Liver (tissue), 8 donors: ENCODE measurements at regions not wholly inside any gene's neighbourhood (a gene's known extent, or its start where the extent isn't known, plus 50 kb on each side); places are given as distances from the start of the nearest gene placed in this dataset.

Source experiments
- DNase-seq: peaks from one replicate; pipeline ENCODE4 v3.0.0-alpha.2; 2017; ENCODE audit warnings: low spot score
- H3K27ac ChIP-seq, 2 donors: one replicate each; pipeline ENCODE4 v1.7.0; 2013; ENCODE audit warnings: inconsistent platforms in 2 of 2, low read length in 2 of 2, control low read depth in 1 of 2, low read depth in 1 of 2, mild to moderate bottlenecking in 1 of 2
- H3K27me3 ChIP-seq, 4 donors: one replicate each; pipeline versions ENCODE4 v1.6.1 to v1.7.0; 2013; ENCODE audit warnings: low read length in 3 of 4, inconsistent platforms in 1 of 4, mild to moderate bottlenecking in 1 of 4, moderate library complexity in 1 of 4; ENCODE audit not compliant: control insufficient read depth in 4 of 4, insufficient read depth in 4 of 4
- H3K36me3 ChIP-seq, 4 donors: one replicate each; pipeline versions ENCODE4 v1.6.1 to v1.7.0; 2013; ENCODE audit warnings: low read length in 3 of 4, mild to moderate bottlenecking in 3 of 4, low read depth in 1 of 4, moderate library complexity in 1 of 4; ENCODE audit not compliant: control insufficient read depth in 4 of 4, insufficient read depth in 3 of 4
- H3K4me1 ChIP-seq, 4 donors: one replicate each; pipeline versions ENCODE4 v1.6.1 to v1.7.0; 2013; ENCODE audit warnings: low read length in 3 of 4, mild to moderate bottlenecking in 3 of 4, moderate library complexity in 1 of 4; ENCODE audit not compliant: control insufficient read depth in 4 of 4, insufficient read depth in 4 of 4
- H3K4me3 ChIP-seq, 3 donors: one replicate each; pipeline versions ENCODE4 v1.6.1 to v1.7.0; 2013; ENCODE audit warnings: low read length in 3 of 3, control low read depth in 1 of 3, low read depth in 1 of 3, mild to moderate bottlenecking in 1 of 3
- H3K9ac ChIP-seq, 2 donors: one replicate each; pipeline ENCODE4 v1.7.0; 2013; ENCODE audit warnings: low read length in 2 of 2, mild to moderate bottlenecking in 2 of 2, moderate library complexity in 2 of 2, control low read depth in 1 of 2, low read depth in 1 of 2
- H3K9me3 ChIP-seq, 4 donors: one replicate each; pipeline versions ENCODE4 v1.6.1 to v1.7.0; 2013; ENCODE audit warnings: low read length in 3 of 4; ENCODE audit not compliant: control insufficient read depth in 4 of 4
- EGR1 ChIP-seq, 2 donors: IDR thresholded peaks; 2 replicates each; pipeline ENCODE4 v1.6.1; 2016 to 2018; ENCODE audit warnings: antibody characterized with exemption in 2 of 2, low read depth in 2 of 2
- FOXA1 ChIP-seq: IDR thresholded peaks from 2 replicates; pipeline ENCODE4 v1.6.1; 2016; ENCODE audit warnings: antibody characterized with exemption
- FOXA2 ChIP-seq: IDR thresholded peaks from 2 replicates; pipeline ENCODE4 v1.6.1; 2016; ENCODE audit warnings: antibody characterized with exemption
- GABPA ChIP-seq, 2 donors: IDR thresholded peaks in 1 of 2; conservative IDR thresholded peaks in 1 of 2; 2 replicates each; pipeline ENCODE4 v1.6.1; 2016; ENCODE audit warnings: antibody characterized with exemption in 2 of 2, mild to moderate bottlenecking in 1 of 2, moderate library complexity in 1 of 2
- HNF4A ChIP-seq, 2 donors: conservative IDR thresholded peaks; 2 replicates each; pipeline ENCODE4 v1.6.1; 2016; ENCODE audit warnings: antibody characterized with exemption in 2 of 2, mild to moderate bottlenecking in 2 of 2
- JUND ChIP-seq, 2 donors: IDR thresholded peaks; 2 replicates each; pipeline ENCODE4 v1.6.1; 2016; ENCODE audit warnings: antibody characterized with exemption in 2 of 2
- NR2F2 ChIP-seq: IDR thresholded peaks from 2 replicates; pipeline ENCODE4 v1.6.1; 2016; ENCODE audit warnings: antibody characterized with exemption
- RAD21 ChIP-seq, 2 donors: IDR thresholded peaks; 2 replicates each; pipeline ENCODE4 v1.6.1; 2016; ENCODE audit warnings: antibody characterized with exemption in 2 of 2, mild to moderate bottlenecking in 2 of 2
- RXRA ChIP-seq, 2 donors: IDR thresholded peaks; 2 replicates each; pipeline ENCODE4 v1.6.1; 2017 to 2018; ENCODE audit warnings: antibody characterized with exemption in 2 of 2, mild to moderate bottlenecking in 1 of 2
- SP1 ChIP-seq: IDR thresholded peaks from 2 replicates; pipeline ENCODE4 v1.6.1; 2018; ENCODE audit warnings: antibody characterized with exemption, mild to moderate bottlenecking
- YY1 ChIP-seq: IDR thresholded peaks from 2 replicates; pipeline ENCODE4 v1.6.1; 2016; ENCODE audit warnings: antibody characterized with exemption, mild to moderate bottlenecking
- WGBS: extraction: QIAGEN DNeasy Blood & Tissue Kit; methylation state at CpG from one replicate; pipeline ENCODE4 v1.1.7; 2013; 5-methylcytosine and 5-hydroxymethylcytosine counted together
- TF ChIP-seq, protein P1 (sequence below): IDR thresholded peaks from 2 replicates; pipeline ENCODE4 v1.6.1; 2016; ENCODE audit warnings: antibody characterized with exemption, mild to moderate bottlenecking
- TF ChIP-seq, protein P2 (sequence below): IDR thresholded peaks from 2 replicates; pipeline ENCODE4 v1.6.1; 2016; ENCODE audit warnings: antibody characterized with exemption
- TF ChIP-seq, protein P3 (sequence below): fragments of 150-350 bp; IDR thresholded peaks from 2 replicates; pipeline ENCODE4 v1.5.1; 2017; ENCODE audit warnings: improper control_type of control experiment, low read depth, low read length; ENCODE audit not compliant: missing input control
- TF ChIP-seq, protein P4 (sequence below): IDR thresholded peaks from 2 replicates; pipeline ENCODE4 v1.6.1; 2016; ENCODE audit warnings: antibody characterized with exemption
- donor health status: healthy.
- donor health status: healthy.
- donor health status: healthy.
- donor health status: healthy.
- donor health status: healthy.

DNA sequence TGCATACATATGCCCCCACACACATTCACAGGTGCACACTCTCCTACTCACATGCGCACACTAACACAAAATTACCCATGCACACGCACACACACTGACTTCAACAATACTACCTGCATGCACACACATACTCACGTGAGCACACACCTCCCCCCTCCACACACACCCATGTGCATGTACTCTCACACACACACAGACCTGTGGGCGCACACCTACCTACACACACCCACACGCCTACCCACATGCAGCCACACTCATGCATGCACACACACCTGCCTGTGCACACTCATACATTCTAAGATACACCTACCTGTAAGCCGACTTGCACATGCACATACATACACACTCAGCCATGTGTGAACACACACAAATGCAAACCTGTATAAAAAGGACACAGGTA is 97.3 kb upstream of the GSC start:
- no peaks in the 10 kb centered on the region for H3K27me3 ChIP-seq

DNA sequence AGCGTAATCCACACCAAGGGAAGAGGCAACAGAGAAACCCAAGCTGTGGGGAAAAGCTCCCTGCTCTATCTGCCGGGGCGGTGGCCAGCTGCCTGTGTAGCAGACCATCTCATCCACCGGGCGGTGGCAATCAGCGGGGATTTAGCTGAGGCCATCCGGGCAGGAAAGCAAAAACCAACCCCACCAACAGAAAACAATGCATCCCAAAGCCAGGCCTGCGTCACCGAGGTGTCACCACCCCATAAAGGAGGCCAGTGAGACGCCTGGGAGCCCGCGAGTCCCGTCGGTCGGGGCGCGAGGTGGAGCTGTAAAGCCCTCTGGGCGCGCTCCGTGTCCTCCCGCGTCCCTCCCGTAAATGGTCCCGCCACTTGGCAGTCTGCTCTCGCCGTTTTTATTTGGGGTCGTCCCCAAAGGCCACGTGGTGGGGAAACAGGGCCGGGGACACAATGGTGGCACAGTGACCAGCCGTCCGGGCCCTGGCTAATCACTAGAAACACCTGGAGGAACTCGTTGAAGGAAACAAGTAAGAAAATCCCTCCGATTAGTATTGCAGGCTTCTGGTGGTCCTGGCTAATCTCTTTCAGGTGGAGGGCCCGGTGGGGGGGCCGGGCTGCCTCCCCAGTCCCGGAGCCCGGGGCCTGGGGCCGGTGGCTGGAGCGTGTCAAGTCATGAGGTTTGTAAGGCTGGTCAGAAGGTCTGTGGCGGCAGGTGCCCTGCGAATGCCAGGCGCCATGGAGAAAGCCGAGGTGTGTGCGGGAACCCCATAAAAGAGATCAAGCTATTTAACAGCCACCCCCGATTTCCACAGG is 94.7 kb upstream of the GSC start:
- no peak overlapping the region for H3K4me3 ChIP-seq
- no peaks in the 10 kb centered on the region for H3K4me1 ChIP-seq
- no peak for DNase-seq
- H3K9ac ChIP-seq = no peak overlapping the region
- no peaks in the 10 kb centered on the region for H3K27me3 ChIP-seq
- H3K9me3 ChIP-seq = no peaks in the 10 kb centered on the region
- no peak for TF ChIP-seq EGR1 (IDR thresholded peaks at IDR 0.05; ENCODE audit: low read depth in 2 of 2)
- no peak for TF ChIP-seq SP1
- no peak for TF ChIP-seq YY1
- TF ChIP-seq, protein P1, sequence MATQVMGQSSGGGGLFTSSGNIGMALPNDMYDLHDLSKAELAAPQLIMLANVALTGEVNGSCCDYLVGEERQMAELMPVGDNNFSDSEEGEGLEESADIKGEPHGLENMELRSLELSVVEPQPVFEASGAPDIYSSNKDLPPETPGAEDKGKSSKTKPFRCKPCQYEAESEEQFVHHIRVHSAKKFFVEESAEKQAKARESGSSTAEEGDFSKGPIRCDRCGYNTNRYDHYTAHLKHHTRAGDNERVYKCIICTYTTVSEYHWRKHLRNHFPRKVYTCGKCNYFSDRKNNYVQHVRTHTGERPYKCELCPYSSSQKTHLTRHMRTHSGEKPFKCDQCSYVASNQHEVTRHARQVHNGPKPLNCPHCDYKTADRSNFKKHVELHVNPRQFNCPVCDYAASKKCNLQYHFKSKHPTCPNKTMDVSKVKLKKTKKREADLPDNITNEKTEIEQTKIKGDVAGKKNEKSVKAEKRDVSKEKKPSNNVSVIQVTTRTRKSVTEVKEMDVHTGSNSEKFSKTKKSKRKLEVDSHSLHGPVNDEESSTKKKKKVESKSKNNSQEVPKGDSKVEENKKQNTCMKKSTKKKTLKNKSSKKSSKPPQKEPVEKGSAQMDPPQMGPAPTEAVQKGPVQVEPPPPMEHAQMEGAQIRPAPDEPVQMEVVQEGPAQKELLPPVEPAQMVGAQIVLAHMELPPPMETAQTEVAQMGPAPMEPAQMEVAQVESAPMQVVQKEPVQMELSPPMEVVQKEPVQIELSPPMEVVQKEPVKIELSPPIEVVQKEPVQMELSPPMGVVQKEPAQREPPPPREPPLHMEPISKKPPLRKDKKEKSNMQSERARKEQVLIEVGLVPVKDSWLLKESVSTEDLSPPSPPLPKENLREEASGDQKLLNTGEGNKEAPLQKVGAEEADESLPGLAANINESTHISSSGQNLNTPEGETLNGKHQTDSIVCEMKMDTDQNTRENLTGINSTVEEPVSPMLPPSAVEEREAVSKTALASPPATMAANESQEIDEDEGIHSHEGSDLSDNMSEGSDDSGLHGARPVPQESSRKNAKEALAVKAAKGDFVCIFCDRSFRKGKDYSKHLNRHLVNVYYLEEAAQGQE = no peak
- TF ChIP-seq GABPA (IDR thresholded peaks at IDR 0.05 in 1 of 2, conservative IDR thresholded peaks at IDR 0.05 in 1 of 2) = no peak
- TF ChIP-seq JUND (IDR thresholded peaks at IDR 0.05) = no peak
- no peak for TF ChIP-seq RAD21 (IDR thresholded peaks at IDR 0.05)
- TF ChIP-seq, protein P2, sequence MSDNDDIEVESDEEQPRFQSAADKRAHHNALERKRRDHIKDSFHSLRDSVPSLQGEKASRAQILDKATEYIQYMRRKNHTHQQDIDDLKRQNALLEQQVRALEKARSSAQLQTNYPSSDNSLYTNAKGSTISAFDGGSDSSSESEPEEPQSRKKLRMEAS = no peak
- WGBS = 34% methylated on average over 45 of the region's 45 CpGs
- no peak overlapping the region for H3K27ac ChIP-seq
- no peaks in the 10 kb centered on the region for H3K36me3 ChIP-seq

More for the DNA sequence above, 97.3 kb upstream of the GSC start:
- no peak overlapping the region for H3K4me3 ChIP-seq
- TF ChIP-seq JUND (IDR thresholded peaks at IDR 0.05) = no peak
- no peak for TF ChIP-seq YY1
- no peak for TF ChIP-seq EGR1 (IDR thresholded peaks at IDR 0.05; ENCODE audit: low read depth in 2 of 2)
- no peak for TF ChIP-seq NR2F2
- no peak for TF ChIP-seq RAD21 (IDR thresholded peaks at IDR 0.05)
- TF ChIP-seq FOXA1 = no peak
- TF ChIP-seq, protein P1 = no peak
- TF ChIP-seq, protein P3, sequence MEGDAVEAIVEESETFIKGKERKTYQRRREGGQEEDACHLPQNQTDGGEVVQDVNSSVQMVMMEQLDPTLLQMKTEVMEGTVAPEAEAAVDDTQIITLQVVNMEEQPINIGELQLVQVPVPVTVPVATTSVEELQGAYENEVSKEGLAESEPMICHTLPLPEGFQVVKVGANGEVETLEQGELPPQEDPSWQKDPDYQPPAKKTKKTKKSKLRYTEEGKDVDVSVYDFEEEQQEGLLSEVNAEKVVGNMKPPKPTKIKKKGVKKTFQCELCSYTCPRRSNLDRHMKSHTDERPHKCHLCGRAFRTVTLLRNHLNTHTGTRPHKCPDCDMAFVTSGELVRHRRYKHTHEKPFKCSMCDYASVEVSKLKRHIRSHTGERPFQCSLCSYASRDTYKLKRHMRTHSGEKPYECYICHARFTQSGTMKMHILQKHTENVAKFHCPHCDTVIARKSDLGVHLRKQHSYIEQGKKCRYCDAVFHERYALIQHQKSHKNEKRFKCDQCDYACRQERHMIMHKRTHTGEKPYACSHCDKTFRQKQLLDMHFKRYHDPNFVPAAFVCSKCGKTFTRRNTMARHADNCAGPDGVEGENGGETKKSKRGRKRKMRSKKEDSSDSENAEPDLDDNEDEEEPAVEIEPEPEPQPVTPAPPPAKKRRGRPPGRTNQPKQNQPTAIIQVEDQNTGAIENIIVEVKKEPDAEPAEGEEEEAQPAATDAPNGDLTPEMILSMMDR = no peak
- no peak for TF ChIP-seq HNF4A (conservative IDR thresholded peaks at IDR 0.05)
- no peak for TF ChIP-seq RXRA (IDR thresholded peaks at IDR 0.05)
- TF ChIP-seq GABPA (IDR thresholded peaks at IDR 0.05 in 1 of 2, conservative IDR thresholded peaks at IDR 0.05 in 1 of 2) = no peak
- TF ChIP-seq FOXA2 = no peak
- TF ChIP-seq, protein P4, sequence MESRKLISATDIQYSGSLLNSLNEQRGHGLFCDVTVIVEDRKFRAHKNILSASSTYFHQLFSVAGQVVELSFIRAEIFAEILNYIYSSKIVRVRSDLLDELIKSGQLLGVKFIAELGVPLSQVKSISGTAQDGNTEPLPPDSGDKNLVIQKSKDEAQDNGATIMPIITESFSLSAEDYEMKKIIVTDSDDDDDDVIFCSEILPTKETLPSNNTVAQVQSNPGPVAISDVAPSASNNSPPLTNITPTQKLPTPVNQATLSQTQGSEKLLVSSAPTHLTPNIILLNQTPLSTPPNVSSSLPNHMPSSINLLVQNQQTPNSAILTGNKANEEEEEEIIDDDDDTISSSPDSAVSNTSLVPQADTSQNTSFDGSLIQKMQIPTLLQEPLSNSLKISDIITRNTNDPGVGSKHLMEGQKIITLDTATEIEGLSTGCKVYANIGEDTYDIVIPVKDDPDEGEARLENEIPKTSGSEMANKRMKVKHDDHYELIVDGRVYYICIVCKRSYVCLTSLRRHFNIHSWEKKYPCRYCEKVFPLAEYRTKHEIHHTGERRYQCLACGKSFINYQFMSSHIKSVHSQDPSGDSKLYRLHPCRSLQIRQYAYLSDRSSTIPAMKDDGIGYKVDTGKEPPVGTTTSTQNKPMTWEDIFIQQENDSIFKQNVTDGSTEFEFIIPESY = no peak
- DNase-seq = no peak
- WGBS = 85% methylated on average over 6 of the region's 6 CpGs
- no peak overlapping the region for H3K27ac ChIP-seq
- H3K9me3 ChIP-seq = no peaks in the 10 kb centered on the region
- no peak overlapping the region for H3K9ac ChIP-seq
- no peaks in the 10 kb centered on the region for H3K4me1 ChIP-seq
- H3K36me3 ChIP-seq = no peaks in the 10 kb centered on the region
